H1 (cell line): ENCODE measurements at regions not wholly inside any gene's neighbourhood (a gene's known extent, or its start where the extent isn't known, plus 50 kb on each side); places are given as distances from the start of the nearest gene placed in this dataset.

Experiments
- JUND ChIP-seq: IDR thresholded peaks from 2 replicates; pipeline ENCODE4 v1.6.1; 2011; ENCODE audit warnings: mild to moderate bottlenecking, improper control_type of control experiment, low read length
- SP2 ChIP-seq: IDR thresholded peaks from 2 replicates; pipeline ENCODE4 v1.6.1; 2012; ENCODE audit warnings: mild to moderate bottlenecking, low read length, inconsistent platforms

- no peak for TF ChIP-seq JUND
- no peak for TF ChIP-seq SP2
Measured at GRCh38 chr13:73961181-73961580, 173.0 kb downstream of the KLF12 start.
